ENCODE measurements at regions not wholly inside any gene's neighbourhood (a gene's known extent, or its start where the extent isn't known, plus 50 kb on each side); places are given as distances from the start of the nearest gene placed in this dataset.

- DNase-seq = no peak
- 55% methylated on average over 1 of the region's 1 CpG for WGBS (ENCODE audit: insufficient coverage, low coverage, low lambda C conversion rate, missing lambda C conversion rate)
- Histone ChIP-seq H3K27me3 (no peaks in the 10 kb centered on the region), H3K27ac (no peak overlapping the region), H3K36me3 (no peaks in the 10 kb centered on the region), H3K4me3 (no peak overlapping the region), H3K4me1 (no peaks in the 10 kb centered on the region), H3K9me3 (no peaks in the 10 kb centered on the region)
- intact Hi-C loops (cut with DNase I) = no loop called here
- TF ChIP-seq POLR2A (IDR thresholded peaks at IDR 0.05) = no peak
- no peak for TF ChIP-seq CTCF (IDR thresholded peaks at IDR 0.05)
- no peak for ATAC-seq
Measured at GRCh38 chr10:36500266-36500665, 625.1 kb upstream of the ANKRD30A start.

GRCh38 chr10:36499693-36500092 lies 625.7 kb upstream of the ANKRD30A start:
- Histone ChIP-seq H3K4me3 (no peak overlapping the region), H3K9me3 (no peaks in the 10 kb centered on the region), H3K27me3 (no peaks in the 10 kb centered on the region), H3K4me1 (no peaks in the 10 kb centered on the region), H3K27ac (no peak overlapping the region), H3K36me3 (no peaks in the 10 kb centered on the region)
- DNase-seq (no peak), ATAC-seq (no peak)
- TF ChIP-seq CTCF (IDR thresholded peaks at IDR 0.05) (no peak), POLR2A (IDR thresholded peaks at IDR 0.05) (no peak)
- WGBS (ENCODE audit: insufficient coverage, low coverage, low lambda C conversion rate, missing lambda C conversion rate) = 40% methylated on average over 1 of the region's 1 CpG
- intact Hi-C loops (cut with DNase I) = no loop called here

DNA sequence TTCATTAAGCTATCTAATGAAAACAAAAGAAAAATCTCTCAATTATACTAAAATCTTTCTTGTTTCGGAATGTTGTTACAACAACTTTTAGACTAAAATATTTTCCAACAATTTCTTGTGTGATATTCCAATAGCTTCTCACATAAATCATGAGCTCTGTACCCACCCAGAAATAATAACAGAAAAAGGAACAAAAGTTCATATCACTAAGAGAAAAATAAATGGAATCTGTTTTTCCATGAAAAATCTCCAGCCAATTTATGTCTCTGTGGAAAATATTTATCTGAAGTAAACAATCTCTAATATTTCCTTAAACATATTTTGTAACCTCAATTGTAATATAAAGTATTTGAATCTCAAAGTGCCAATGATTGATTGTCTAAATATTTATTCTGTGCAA lies 628.6 kb upstream of the ANKRD30A start:
- H3K4me3 ChIP-seq = no peak overlapping the region
- DNase-seq (no peak), ATAC-seq (no peak)
- intact Hi-C loops (cut with DNase I) = no loop called here
- H3K27me3 ChIP-seq = no peaks in the 10 kb centered on the region
- 48% methylated on average over 1 of the region's 1 CpG for WGBS (ENCODE audit: insufficient coverage, low coverage, low lambda C conversion rate, missing lambda C conversion rate)
- H3K4me1 ChIP-seq = no peaks in the 10 kb centered on the region
- H3K9me3 ChIP-seq = no peaks in the 10 kb centered on the region
- TF ChIP-seq CTCF (IDR thresholded peaks at IDR 0.05) (no peak), POLR2A (IDR thresholded peaks at IDR 0.05) (no peak)
- H3K36me3 ChIP-seq = no peaks in the 10 kb centered on the region
- no peak overlapping the region for H3K27ac ChIP-seq

- 34% methylated on average over 2 of the region's 2 CpGs for WGBS (ENCODE audit: insufficient coverage, low coverage, low lambda C conversion rate, missing lambda C conversion rate)
- ATAC-seq (no peak), DNase-seq (no peak)
- H3K27me3 ChIP-seq = no peaks in the 10 kb centered on the region
- no peaks in the 10 kb centered on the region for H3K4me1 ChIP-seq
- intact Hi-C loops (cut with DNase I) = no loop called here
- TF ChIP-seq POLR2A (IDR thresholded peaks at IDR 0.05) (no peak), CTCF (IDR thresholded peaks at IDR 0.05) (no peak)
- no peaks in the 10 kb centered on the region for H3K9me3 ChIP-seq
- no peaks in the 10 kb centered on the region for H3K36me3 ChIP-seq
- H3K4me3 ChIP-seq = no peak overlapping the region
- no peak overlapping the region for H3K27ac ChIP-seq
Measured at GRCh38 chr10:36494371-36494770, 631.0 kb upstream of the ANKRD30A start.

DNA sequence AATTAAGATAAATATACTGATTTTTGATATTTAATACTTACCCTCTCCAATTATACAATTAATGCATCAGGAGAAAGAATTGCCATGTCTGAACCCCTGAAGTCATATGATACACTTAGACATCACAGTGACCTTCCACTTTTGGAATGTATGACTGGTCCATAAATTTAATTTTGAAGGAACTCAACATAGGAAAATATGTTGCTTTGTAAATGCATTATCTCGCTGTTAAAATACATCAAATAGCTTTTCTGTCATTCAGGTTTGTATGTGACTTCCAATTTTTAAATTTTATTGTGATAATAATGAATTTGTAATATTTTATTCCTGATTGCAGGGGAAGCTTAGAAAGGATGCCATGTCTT lies 631.9 kb upstream of the ANKRD30A start:
- WGBS (ENCODE audit: insufficient coverage, low coverage, low lambda C conversion rate, missing lambda C conversion rate) = 68% methylated on average over 1 of the region's 1 CpG
- Histone ChIP-seq H3K9me3 (no peaks in the 10 kb centered on the region), H3K36me3 (no peaks in the 10 kb centered on the region), H3K27me3 (no peaks in the 10 kb centered on the region), H3K27ac (no peak overlapping the region), H3K4me1 (no peaks in the 10 kb centered on the region), H3K4me3 (no peak overlapping the region)
- intact Hi-C loops (cut with DNase I) = no loop called here
- ATAC-seq (no peak), DNase-seq (no peak)
- TF ChIP-seq POLR2A (IDR thresholded peaks at IDR 0.05) = no peak
- TF ChIP-seq CTCF (IDR thresholded peaks at IDR 0.05) = no peak

Data from right lobe of liver (tissue), 6 donors.